ENCODE measurements at regions not wholly inside any gene's neighbourhood (a gene's known extent, or its start where the extent isn't known, plus 50 kb on each side); places are given as distances from the start of the nearest gene placed in this dataset.
"Not testable (repeated sequence)": the region's sequence is repeated elsewhere in the genome, so short reads cannot be mapped to it uniquely, and the experiment has no call there.

- no peak for ATAC-seq
Measured at GRCh38 chr9:92242260-92243136, 51.0 kb downstream of the IARS1 start.

- no peak for ATAC-seq
Measured at GRCh38 chr9:92236915-92237314, 56.6 kb downstream of the IARS1 start.

DNA sequence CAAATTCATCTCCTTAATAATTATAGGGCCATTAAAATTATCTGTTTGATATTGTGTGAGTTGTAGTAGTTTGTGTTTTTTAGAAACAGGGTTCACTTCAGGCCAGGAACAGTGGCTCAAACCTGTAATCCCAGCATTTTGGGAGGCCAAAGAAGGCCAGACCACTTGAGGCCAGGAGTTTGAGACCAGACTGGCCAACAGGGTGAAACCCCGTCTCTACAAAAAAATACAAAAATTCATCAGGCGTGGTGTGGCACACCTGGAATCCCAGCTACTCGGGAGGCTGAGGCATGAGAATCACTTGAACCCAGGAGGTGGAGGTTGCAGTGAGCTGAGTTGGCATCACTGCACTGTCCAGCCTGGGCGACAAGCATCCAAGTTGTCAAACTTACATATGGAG is 57.0 kb downstream of the IARS1 start:
- no peak for ATAC-seq

DNA sequence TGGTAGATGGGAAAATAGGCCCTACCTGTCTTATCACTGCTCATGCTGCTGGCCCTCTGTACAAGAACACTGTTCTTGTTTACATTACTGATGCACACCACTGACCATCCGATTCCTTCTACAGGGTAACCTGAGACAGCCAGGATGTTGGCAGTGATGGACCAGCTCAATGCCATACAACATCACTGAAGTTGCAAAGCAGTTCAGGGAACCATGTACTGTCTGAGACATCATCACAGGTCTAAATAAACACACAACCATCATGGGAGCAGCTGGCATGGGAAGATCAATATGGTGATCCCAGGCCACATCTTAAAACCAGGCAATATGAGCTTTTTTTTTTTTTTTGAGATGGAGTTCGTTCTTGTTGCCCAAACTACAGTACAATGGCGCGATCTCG is 59.0 kb downstream of the IARS1 start:
- ATAC-seq = no peak

- no peak for ATAC-seq
Measured at GRCh38 chr9:92232190-92232589, 61.3 kb downstream of the IARS1 start.

DNA sequence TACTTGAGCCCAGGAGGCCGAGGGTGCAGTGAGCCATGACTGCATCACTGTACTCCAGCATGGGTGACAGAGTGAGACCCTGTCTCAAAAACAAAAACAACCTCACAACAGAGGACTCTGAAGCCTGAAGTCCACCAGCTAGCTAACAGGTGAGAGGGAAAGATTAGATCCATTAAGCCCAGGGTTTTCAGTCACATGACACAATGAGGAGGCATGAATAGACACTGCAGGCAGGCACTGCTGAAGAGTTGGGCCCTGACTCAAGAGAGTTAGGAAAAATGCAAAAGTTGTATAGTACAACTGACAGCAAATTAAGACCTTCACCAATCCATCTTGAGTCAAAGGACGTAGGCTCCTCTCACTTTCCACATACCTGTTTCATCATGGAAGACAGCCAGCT is 64.9 kb downstream of the IARS1 start:
- no peak for ATAC-seq

- no peak for ATAC-seq
Measured at GRCh38 chr9:92224177-92224576, 69.3 kb downstream of the IARS1 start.

- ATAC-seq = no peak
Measured at GRCh38 chr9:92223758-92224157, 69.7 kb downstream of the IARS1 start.

DNA sequence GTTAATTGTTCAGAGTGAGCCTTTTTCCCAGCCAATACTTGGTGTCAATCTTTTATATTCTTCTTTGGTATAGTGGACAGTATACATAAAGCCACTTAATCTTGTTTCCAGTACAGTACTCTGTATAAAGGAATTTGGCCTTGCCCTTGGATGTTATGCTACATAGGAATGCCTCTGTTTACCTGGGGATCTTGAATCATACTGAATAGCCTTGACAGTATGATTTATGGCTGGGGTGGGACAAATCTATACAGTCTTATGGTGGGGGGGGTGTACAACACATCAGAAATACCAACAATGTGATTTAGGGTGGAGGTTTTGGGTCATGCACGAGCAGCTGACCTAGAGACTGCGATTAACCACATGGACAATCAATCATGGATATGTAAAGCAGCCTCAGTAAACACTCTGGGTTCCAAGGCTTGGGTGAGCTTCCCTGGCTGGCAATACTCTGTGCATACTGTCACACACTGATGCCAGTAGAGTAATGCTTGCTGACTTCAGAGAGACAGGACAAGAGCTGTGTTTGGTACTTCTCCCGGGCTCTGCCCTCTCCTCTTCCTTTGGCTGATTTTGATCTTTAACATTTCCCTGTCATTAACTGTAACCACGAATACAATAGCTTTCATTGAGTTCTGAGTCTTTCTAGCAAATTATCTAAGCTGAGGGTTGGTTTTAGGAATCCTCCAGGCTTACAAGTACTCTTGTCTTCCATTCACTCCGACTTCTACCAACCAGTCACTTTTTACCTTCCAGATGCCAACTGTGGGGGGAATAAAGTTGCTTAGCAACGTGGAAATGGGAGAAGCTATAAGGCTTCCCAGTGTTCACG is 84.6 kb downstream of the IARS1 start:
- no peak for ATAC-seq

DNA sequence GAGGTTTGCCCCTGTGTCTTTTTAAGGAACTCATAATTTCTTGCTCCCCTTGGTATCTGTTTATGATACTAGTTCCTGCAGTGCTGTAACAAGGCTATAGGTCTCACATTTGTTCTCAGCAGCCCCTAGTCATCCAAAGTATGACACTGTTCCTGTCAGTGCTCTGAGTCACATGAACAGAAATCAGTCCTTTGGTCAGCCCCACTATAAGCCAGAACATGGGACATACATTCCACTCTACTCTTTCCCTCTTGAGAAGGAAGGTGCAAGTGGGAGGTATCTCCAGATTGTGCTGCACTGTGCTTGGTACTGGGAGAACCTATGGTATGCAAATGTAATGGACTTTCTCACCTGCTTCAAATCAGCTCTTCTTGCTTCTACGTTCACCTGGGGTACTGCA is 87.0 kb downstream of the IARS1 start:
- ATAC-seq = peak; percentile 17 to 60

GRCh38 chr9:92203887-92204286 is 88.7 kb upstream of the SPTLC1 start:
- ATAC-seq = not testable (repeated sequence)

GRCh38 chr9:92198237-92198636 is 83.0 kb upstream of the SPTLC1 start:
- ATAC-seq = not testable (repeated sequence)

GRCh38 chr9:92196909-92197308 is 81.7 kb upstream of the SPTLC1 start:
- ATAC-seq = no peak

DNA sequence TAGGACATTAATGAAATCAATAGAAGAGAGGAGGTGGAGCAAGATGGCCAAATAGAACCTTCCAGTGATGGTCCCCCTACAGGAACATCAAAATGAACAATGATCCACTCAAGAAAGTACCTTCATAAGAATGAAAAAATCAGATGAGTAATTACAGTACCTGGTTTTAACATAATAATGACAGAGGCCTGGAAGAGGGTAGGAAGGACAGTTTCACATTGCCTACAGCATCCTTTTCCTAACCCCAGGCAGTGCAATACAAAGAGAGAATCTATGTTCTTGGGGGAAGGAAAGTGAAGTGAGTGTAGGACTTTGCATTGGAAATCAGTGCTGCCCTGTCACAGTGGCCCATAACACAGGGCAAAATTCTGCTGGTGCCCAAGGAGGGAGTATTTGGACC is 81.2 kb upstream of the SPTLC1 start:
- no peak for ATAC-seq

GRCh38 chr9:92191801-92192200 is 76.6 kb upstream of the SPTLC1 start:
- no peak for ATAC-seq

- no peak for ATAC-seq
Measured at GRCh38 chr9:92190536-92190790, 75.2 kb upstream of the SPTLC1 start.

- ATAC-seq = no peak
Measured at GRCh38 chr9:92189782-92190535, 74.7 kb upstream of the SPTLC1 start.

DNA sequence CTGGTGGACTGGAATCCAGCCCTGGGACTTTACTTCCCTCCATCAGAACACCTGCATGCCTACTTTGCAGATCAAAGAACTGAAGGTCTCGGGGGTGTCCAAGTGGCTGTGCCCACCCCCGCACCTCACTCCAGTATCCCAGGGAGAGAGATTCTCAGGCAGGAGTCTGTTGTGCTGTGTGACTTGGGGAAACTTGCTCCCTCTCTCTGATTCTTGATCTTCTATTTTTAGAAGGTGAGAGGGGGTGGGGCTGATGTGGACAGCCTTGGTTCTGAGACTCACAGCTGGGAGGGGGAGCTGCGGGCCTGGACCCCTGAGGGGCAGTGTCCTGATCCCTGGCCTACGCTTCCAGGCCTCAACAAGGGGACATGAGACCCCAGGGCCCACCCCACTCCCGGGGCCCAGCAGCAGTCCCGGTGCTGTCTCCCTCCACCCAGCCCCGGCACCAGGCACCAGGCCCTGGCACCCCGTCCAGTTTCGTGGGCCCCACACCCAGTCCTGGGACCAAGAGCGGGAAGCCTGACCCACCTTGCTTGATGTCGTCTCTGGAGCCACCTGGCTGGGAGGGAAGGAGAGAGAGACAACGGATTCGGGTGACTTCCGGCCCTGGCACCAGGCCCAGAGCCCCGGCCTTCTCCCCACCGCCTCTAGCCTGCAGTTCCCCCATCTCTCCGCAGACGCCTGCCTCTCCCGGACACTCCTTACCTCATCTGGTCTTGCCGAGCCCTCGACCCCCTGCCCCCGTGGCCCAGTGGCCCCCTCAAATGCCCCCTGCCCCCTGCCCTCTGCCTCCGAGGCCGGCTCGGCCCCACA is 74.0 kb upstream of the SPTLC1 start:
- ATAC-seq = no peak

- ATAC-seq = no peak
Measured at GRCh38 chr9:92187989-92188714, 72.9 kb upstream of the SPTLC1 start.

DNA sequence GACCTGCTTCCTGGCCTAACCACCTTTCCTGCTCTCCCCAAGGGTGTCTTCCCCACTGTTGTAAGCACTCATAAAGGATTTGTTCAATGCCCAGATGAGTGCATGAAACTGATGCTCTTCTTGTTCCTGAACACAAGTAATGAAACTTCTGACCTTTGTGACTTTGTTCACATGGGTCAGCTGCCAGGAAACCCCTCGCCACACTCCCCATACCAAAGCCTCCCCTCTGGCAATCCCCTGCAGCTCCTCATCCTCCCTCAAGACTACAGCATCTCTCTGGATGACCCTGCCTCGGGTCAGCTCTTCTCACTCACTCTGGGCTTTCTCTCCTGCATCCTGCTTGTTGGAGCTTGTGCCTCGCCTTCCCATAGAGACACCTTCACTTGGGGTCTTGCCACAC is 72.2 kb upstream of the SPTLC1 start:
- ATAC-seq = no peak

GRCh38 chr9:92186631-92187030 is 71.4 kb upstream of the SPTLC1 start:
- no peak for ATAC-seq

- ATAC-seq = no peak
Measured at GRCh38 chr9:92185681-92186080, 70.5 kb upstream of the SPTLC1 start.
